ENCODE measurements at regions not wholly inside any gene's neighbourhood (a gene's known extent, or its start where the extent isn't known, plus 50 kb on each side); places are given as distances from the start of the nearest gene placed in this dataset.

DNA sequence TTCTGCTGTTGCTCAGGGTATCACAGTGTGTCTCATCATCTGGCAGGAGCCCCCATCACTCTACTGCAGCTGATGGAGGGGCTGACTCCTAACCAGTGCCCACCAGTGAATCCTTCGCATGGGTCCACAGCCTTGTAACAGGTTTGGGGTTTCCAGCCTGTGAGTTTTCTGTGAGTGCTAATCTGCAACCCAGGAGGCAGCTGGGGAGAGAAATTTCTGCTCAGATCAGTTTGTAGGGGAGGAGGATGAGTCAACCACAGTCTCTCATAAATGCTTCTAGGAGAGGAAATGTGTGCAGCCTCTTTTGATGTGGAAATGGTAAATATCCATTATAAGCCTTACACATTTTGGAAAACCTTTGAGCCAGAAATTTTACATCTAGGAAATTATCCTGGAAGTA is 871.3 kb downstream of the AACS start:
- Histone ChIP-seq H3K4me3 (ENCODE audit: extremely low read depth in 1 of 4, insufficient read depth in 2 of 4, low read depth in 3 of 4, low read length in 4 of 4) (no peak overlapping the region), H3K18ac (ENCODE audit: extremely low read depth, low read length) (no peak overlapping the region), H3K23ac (ENCODE audit: insufficient read length) (no peak overlapping the region), H3K14ac (ENCODE audit: insufficient read length) (no peak overlapping the region), H3K79me1 (ENCODE audit: low read depth, low read length) (no peaks in the 10 kb centered on the region), H3K56ac (replicated peaks; ENCODE audit: insufficient read length, low read depth, low read length) (no peak overlapping the region), H4K20me1 (replicated peaks in 1 of 2; ENCODE audit: control insufficient read depth in 1 of 2, insufficient read depth in 2 of 2, low read length in 2 of 2) (no peaks in the 10 kb centered on the region), H3K9me3 (ENCODE audit: insufficient read depth in 2 of 2, low read depth in 1 of 2, low read length in 1 of 2) (peaks cover 0 to 3% of the 10 kb centered on the region in 2 experiments; a peak in 1 of 4 replicates), H4K91ac (replicated peaks; ENCODE audit: insufficient read length, low read length) (no peak overlapping the region), H3K23me2 (ENCODE audit: low read depth, low read length) (no peaks in the 10 kb centered on the region), H2BK20ac (ENCODE audit: low read length) (no peak overlapping the region), H2AK5ac (ENCODE audit: low read depth, low read length) (no peak overlapping the region), H2BK12ac (ENCODE audit: low read depth, low read length) (no peak overlapping the region), H3K36me3 (ENCODE audit: control insufficient read depth in 2 of 4, insufficient read depth in 4 of 4, low read length in 3 of 4) (no peaks in the 10 kb centered on the region), H2BK5ac (ENCODE audit: low read depth, low read length) (no peak overlapping the region), H3K9ac (replicated peaks in 1 of 4; ENCODE audit: extremely low read depth in 1 of 4, low read depth in 3 of 4, low read length in 3 of 4) (no peak overlapping the region), H2BK120ac (replicated peaks; ENCODE audit: low read depth, low read length) (no peak overlapping the region), H3K4me2 (ENCODE audit: insufficient read depth in 1 of 2, low read depth in 2 of 2, low read length in 2 of 2) (no peak overlapping the region), H3K27ac (ENCODE audit: low read depth, low read length) (no peak overlapping the region), H3K4ac (replicated peaks; ENCODE audit: insufficient read length, low read depth, low read length) (no peak overlapping the region), H2AFZ (ENCODE audit: low read length) (no peak overlapping the region), H3K79me2 (ENCODE audit: control insufficient read depth in 1 of 2, insufficient read depth in 2 of 2, low read length in 2 of 2) (no peaks in the 10 kb centered on the region), H4K8ac (ENCODE audit: extremely low read depth, insufficient read depth, low read length) (no peak overlapping the region), H3K27me3 (replicated peaks in 1 of 4; ENCODE audit: control insufficient read depth in 3 of 4, extremely low read depth in 1 of 4, insufficient read depth in 3 of 4, low read length in 3 of 4) (no peaks in the 10 kb centered on the region; a peak in 1 of 7 replicates), H3K4me1 (replicated peaks in 1 of 4; ENCODE audit: control insufficient read depth in 3 of 4, insufficient read depth in 4 of 4, low read length in 3 of 4) (no peaks in the 10 kb centered on the region; a peak in 1 of 7 replicates), H2BK15ac (ENCODE audit: low read length) (no peak overlapping the region), H4K5ac (ENCODE audit: insufficient read length, low read depth, low read length) (no peak overlapping the region)
- WGBS, 2 experiments (ENCODE audit: extremely low coverage in 1 of 2, insufficient coverage in 1 of 2, insufficient read length in 1 of 2, insufficient replicate concordance in 2 of 2, low coverage in 1 of 2, low lambda C conversion rate in 2 of 2, missing lambda C conversion rate in 1 of 2), result 81% methylated on average over 1 of the region's 1 CpG; no CpG with 5 or more reads in 1 of the 2 experiments
- TF ChIP-seq SP1 (IDR thresholded peaks at IDR 0.05; ENCODE audit: low read depth, low read length) (no peak), TEAD4 (IDR thresholded peaks at IDR 0.05; ENCODE audit: low read depth, low read length) (no peak), CHD2 (IDR thresholded peaks at IDR 0.05; ENCODE audit: low read length) (no peak)
- TF ChIP-seq, protein P1, sequence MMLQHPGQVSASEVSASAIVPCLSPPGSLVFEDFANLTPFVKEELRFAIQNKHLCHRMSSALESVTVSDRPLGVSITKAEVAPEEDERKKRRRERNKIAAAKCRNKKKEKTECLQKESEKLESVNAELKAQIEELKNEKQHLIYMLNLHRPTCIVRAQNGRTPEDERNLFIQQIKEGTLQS (IDR thresholded peaks at IDR 0.05; ENCODE audit: insufficient read depth, low read depth, low read length), result no peak
- POLR2A ChIA-PET (ENCODE audit: partially characterized antibody), result no interaction called here
- DNase-seq (ENCODE audit: low read depth in 1 of 2, low spot score in 2 of 2) (no peak), FAIRE-seq (no peak)
- CTCF ChIA-PET (ENCODE audit: partially characterized antibody), result no interaction called here
